GM12891 (cell line): ENCODE measurements at regions not wholly inside any gene's neighbourhood (a gene's known extent, or its start where the extent isn't known, plus 50 kb on each side); places are given as distances from the start of the nearest gene placed in this dataset.

Experiments
- PAX5 ChIP-seq: IDR thresholded peaks from 2 replicates; pipeline ENCODE4 v1.6.1; 2011; ENCODE audit warnings: low read length, moderate library complexity, mild to moderate bottlenecking; ENCODE audit not compliant: insufficient read depth, severe bottlenecking
- POLR2A ChIP-seq: IDR thresholded peaks from 2 replicates; pipeline ENCODE4 v1.6.1; 2011; ENCODE audit warnings: low read depth, low read length, control low read depth
- POLR2AphosphoS5 ChIP-seq: IDR thresholded peaks from 2 replicates; pipeline ENCODE4 v1.6.1; 2011; ENCODE audit warnings: low read depth, low read length, control low read depth
- POU2F2 ChIP-seq: IDR thresholded peaks from 2 replicates; pipeline ENCODE4 v1.6.1; 2011; ENCODE audit warnings: low read depth, mild to moderate bottlenecking, control low read depth, low read length, moderate library complexity
- SPI1 ChIP-seq: IDR thresholded peaks from 2 replicates; pipeline ENCODE4 v1.6.1; 2011; ENCODE audit warnings: low read depth, low read length, control low read depth
- TAF1 ChIP-seq: IDR thresholded peaks from 2 replicates; pipeline ENCODE4 v1.6.1; 2011; ENCODE audit warnings: low read depth, low read length, control low read depth

DNA sequence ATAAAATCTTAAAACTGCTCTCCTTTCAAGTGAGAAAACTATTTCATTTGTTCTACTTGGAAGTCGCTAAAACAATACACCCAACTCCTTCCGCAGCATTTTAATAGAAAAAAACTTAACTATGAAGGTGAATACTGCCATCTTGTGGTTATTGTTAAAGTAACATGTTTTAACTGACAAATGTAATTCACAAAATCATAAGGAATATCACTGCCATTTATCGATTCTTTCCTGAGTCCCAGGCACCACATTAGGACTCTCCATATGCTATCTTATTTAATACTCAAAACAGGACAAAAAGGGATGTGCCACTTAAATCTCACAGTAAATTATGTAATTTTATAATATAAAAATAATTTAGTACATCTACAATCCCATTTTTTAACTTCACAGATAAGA lies 130.5 kb upstream of the ITGA1 start:
- TF ChIP-seq SPI1 (no peak), POLR2A (no peak), POLR2AphosphoS5 (no peak), POU2F2 (no peak), TAF1 (no peak), PAX5 (no peak)
